SK-N-MC (cell line): ENCODE measurements at regions not wholly inside any gene's neighbourhood (a gene's known extent, or its start where the extent isn't known, plus 50 kb on each side); places are given as distances from the start of the nearest gene placed in this dataset.

Source experiments
- EZH2 ChIP-seq: fragments of 200-600 bp; sonication (generic); IDR thresholded peaks from one replicate; pipeline ENCODE4 v1.6.1; 2017; ENCODE audit warnings: antibody characterized with exemption
- POLR2AphosphoS5 ChIP-seq: IDR thresholded peaks from 2 replicates; pipeline ENCODE4 v1.6.1; 2012; ENCODE audit warnings: mild to moderate bottlenecking, low read depth, low read length, borderline replicate concordance

DNA sequence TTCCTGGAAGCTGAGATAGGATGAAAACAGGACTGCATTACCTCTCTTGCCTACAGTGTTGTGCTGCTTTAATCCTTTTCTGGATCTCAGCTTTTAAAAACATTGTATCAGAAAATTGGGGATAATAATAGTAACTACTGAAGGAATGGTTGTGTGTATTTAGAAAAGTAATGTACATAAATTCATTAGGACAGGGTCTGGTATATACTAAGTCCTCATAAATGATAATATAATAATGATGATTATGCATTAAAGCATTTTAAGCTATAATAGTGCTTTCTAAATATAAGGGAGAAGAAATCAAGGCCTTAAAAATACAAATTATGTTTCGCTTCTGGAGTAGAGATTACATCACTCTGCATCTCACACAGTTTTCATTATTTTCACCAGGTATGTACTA, 530.1 kb downstream of the ZNF385D start:
- TF ChIP-seq EZH2 (no peak), POLR2AphosphoS5 (no peak)
